Uterus (tissue), 2 donors: ENCODE measurements at regions not wholly inside any gene's neighbourhood (a gene's known extent, or its start where the extent isn't known, plus 50 kb on each side); places are given as distances from the start of the nearest gene placed in this dataset.

ENCODE experiments used
- CTCF ChIP-seq, 4 experiments: fragments of 200-600 bp in 2 of 4; fragments of 450-650 bp in 2 of 4; sonication (generic) in 2 of 4; IDR thresholded peaks; one replicate each; pipeline ENCODE4 v1.5.1; 2016 to 2019; ENCODE audit warnings: antibody characterized with exemption in 4 of 4, mild to moderate bottlenecking in 2 of 4, moderate library complexity in 1 of 4
- POLR2A ChIP-seq, 2 donors: fragments of 450-650 bp; IDR thresholded peaks; one replicate each; pipeline ENCODE4 v1.6.1; 2016; ENCODE audit warnings: antibody characterized with exemption in 2 of 2, mild to moderate bottlenecking in 1 of 2, moderate library complexity in 1 of 2

GRCh38 chr9:117535434-117535833 lies 120.6 kb upstream of the ASTN2 start:
- TF ChIP-seq POLR2A (IDR thresholded peaks at IDR 0.05) (no peak), CTCF (IDR thresholded peaks at IDR 0.05) (no peak)
